ENCODE measurements at regions not wholly inside any gene's neighbourhood (a gene's known extent, or its start where the extent isn't known, plus 50 kb on each side); places are given as distances from the start of the nearest gene placed in this dataset.

DNA sequence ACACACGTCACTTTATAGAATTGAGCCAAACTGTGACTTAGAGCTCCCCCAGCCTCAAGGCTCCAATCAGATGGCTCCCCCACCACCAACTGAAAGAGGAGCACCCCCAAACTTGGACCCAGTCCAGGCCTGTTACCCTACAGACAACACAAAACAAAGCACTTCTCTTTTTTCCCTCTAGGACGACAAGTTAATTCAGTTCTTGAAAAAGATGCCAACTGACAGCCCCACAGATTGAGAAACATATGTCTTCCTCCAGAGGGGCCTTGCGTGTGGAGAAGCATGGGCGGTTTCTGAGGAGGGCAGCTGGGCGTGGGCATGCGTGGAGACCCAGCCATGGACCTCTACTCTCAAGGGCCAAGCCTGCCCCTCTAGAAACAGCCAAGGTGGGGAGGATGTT is 229.5 kb downstream of the SHQ1 start:
- TF ChIP-seq CTCF (conservative IDR thresholded peaks at IDR 0.05) (no peak), EZH2 (IDR thresholded peaks at IDR 0.05; ENCODE audit: low read depth) (no peak)
